GM21786 (cell line): ENCODE measurements at regions not wholly inside any gene's neighbourhood (a gene's known extent, or its start where the extent isn't known, plus 50 kb on each side); places are given as distances from the start of the nearest gene placed in this dataset.

ENCODE experiments used
- ATAC-seq: cut with Tn5 transposase; IDR thresholded peaks from one replicate; pipeline ENCODE4 v1.9.1; 2021; ENCODE audit not compliant: unreplicated experiment

DNA sequence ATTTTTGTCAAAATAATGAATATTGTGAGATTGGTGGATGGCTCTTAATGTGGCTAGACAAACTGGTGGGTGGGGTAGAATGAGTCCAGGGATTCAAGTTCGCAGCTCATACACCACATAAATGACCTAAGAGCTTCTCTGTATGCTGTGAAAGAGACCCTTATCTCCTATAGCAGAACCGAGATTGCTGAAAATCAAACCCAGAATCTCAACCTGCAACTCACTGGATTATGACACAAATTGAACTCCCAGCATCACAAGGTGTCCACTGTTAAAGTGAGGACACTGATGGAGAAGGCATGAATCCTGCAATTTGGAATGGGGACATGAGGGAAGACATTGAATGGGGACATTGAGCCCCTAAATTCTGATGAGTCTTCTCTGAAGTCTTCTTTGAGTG lies 51.3 kb upstream of the CNKSR3 start:
- ATAC-seq, result no peak

GRCh38 chr6:154565331-154565730 lies 54.8 kb upstream of the CNKSR3 start:
- no peak for ATAC-seq

DNA sequence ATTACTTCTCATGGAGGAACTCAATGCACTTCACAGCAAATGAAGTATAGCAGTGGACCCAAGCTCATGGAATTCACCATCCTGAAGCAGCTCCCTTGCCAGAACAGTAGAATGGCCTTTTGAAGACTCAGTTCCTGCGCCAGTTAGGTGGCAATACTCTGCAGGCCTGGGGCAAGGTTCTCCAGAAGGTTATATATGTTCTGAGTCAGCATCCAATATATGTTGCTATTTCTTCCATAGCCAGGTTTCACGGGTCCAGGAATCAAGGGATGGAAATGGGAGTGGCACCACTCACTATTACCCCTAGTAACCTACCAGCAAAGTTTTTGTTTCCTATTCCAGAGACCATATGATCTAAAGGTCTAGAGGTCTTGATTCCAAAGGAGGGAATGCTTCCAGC lies 56.4 kb upstream of the CNKSR3 start:
- ATAC-seq, result no peak

DNA sequence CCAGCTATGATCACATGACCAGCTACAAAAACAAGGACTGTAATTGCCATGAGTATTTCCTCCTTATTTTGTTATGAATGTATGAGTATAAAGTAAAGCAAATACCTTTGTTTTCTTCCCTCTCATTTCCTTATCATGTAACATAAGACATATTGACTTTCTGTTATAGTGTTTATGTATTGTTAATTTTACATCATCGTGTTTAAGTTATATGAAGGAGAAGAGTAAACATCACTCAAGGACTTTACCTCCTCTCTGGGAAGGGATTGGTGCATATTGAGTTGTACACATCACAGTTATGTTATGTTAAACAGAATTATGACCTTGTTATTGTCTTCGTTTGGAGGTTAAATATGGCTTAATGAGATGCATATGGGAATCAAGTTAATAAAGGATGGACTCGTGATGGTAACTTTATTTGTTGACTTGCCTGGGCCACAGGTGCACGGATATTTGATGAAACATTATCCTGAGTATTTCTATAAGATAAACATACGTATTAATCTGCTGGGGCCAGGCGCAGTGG lies 57.3 kb upstream of the CNKSR3 start:
- ATAC-seq, result no peak

DNA sequence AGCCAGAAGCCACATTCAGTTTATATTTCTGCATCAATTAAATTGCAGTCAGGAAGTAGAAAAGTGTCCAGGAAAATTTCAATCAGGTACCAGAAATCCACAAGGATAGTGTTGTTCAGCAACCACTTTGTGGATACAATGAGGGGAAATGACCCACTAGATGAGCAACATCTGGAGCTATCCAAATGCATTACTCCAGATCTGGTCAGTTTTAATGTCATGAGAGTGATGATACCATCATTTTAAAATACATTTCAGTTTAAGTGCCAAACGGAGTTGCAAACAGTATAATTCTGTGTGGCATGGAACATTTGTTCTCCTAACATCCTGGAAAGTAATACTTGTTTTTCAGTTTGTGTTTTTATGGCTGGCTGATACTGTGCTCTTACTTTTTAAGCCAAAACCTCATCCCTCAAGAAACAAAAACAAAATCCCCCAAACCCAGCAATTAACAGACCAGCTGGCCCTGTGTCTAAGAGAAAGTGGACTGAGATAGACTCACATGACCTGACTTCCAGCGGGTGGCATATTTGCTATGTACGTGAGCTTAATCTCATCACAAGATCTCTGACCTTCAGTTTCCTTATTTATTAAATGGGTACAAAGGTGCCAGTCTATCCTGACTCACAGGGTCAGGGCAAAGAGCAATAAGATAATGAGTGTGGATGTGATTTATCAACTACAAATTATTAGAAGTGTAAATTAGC lies 58.8 kb upstream of the CNKSR3 start:
- no peak for ATAC-seq

- ATAC-seq, result no peak
Measured at GRCh38 chr6:154570505-154570904, 60.0 kb upstream of the CNKSR3 start.

DNA sequence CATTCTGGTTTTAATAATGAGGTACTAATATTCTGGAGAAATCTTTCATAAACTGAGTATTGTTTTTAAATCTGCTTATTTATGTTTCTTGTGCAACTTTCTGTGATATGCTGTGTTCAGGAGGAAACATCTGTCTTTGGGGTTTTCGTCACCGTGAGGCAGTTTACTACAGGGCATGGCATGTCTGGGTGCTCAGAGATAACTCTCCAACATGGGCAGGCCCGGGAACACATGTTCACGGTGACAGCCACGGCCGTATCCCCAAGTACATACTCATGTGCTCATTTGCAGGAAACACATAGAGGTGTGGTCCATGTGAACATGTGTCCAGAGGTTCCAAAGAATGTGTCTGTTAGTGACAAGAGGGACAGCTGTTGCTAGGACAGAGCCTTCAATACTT lies 62.1 kb upstream of the CNKSR3 start:
- no peak for ATAC-seq

GRCh38 chr6:154578004-154578559 lies 67.6 kb upstream of the CNKSR3 start:
- no peak for ATAC-seq

- no peak for ATAC-seq
Measured at GRCh38 chr6:154579046-154579445, 68.6 kb upstream of the CNKSR3 start.

GRCh38 chr6:154579485-154579884 lies 69.0 kb upstream of the CNKSR3 start:
- no peak for ATAC-seq

DNA sequence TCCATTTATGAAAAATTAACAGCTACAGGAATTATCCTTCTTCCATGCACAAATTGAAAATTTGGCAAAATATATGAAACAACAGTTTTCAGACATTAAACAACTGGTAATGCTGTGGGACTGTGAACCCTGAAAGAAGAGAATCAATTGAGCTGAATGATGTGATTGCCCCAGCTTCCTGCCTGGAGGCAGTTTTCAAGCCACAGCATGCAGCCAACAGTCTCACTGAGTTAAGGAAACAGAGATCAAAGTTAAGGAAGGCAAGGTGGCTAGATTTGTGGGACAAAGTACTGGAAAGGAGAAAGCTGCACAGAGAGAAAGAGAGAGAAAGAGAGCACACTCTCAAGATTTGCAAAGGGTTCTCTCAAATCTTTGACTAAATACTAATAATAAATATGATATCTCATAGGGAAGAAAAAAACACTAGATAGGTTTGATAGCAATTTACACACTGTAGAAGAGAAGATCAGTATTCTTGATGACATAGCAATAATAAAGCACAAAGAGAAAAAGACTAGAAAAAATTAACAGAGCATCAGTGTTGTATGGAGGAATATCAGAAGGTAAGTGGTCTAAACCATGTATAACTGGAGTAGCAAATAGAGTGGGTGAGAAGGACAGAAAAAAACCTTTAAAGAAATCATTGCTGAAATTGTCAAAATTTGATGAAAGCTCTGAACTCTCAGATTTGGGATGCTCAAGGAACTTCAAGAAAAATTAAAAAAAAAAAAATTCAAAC lies 70.1 kb upstream of the CNKSR3 start:
- ATAC-seq, result no peak

DNA sequence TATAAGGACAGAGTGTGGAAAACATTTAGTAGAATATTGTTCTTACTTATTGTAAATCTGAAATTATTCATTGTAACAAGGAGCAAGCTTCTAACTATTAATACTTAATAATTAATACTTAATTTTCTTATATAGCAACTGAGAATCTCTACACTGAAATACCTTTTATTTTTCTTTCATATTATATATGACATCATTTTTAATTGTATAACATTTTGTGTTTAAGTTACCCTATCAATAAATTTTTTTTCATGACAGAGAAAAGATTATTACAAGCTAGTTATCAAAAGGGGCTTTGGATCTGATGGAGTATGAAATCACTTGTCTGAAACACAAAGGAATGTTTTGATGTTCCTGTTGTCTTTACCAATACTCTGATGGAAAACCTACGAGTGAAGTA lies 72.2 kb upstream of the CNKSR3 start:
- ATAC-seq, result no peak

- no peak for ATAC-seq
Measured at GRCh38 chr6:154583546-154584188, 73.2 kb upstream of the CNKSR3 start.

- no peak for ATAC-seq
Measured at GRCh38 chr6:154590756-154591155, 80.3 kb upstream of the CNKSR3 start.

- ATAC-seq, result no peak
Measured at GRCh38 chr6:154591234-154591633, 80.7 kb upstream of the CNKSR3 start.

DNA sequence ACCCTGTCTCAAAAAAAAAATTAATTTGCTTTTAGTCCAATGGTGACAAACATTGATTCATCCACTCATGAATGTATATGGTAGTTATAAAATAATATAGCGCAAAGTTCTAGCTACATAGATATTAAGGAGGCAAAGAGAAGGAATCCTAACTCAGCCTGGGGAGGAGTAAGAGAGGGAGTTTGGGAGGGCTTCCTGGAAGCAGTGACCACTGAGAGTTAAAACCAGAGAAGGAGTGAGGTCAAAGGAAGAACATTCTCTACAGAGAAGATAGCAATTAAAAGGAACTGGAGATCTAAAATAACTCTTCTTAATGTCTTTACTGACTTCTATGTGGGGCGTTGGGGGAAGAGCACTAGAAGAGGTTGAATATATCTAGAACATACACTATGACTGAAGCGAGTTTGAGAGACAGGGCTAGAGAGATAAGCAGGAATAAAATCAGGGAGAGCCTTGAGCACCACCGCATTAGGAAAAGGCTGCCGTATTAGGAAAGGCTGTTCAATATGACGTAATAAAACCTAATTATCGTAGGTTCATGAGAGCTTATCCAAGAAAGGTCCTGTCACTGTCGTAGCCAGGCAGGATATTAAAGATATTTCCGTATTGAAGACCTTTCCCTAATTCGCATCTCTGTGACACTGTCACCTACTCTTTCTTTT lies 81.8 kb upstream of the CNKSR3 start:
- no peak for ATAC-seq

DNA sequence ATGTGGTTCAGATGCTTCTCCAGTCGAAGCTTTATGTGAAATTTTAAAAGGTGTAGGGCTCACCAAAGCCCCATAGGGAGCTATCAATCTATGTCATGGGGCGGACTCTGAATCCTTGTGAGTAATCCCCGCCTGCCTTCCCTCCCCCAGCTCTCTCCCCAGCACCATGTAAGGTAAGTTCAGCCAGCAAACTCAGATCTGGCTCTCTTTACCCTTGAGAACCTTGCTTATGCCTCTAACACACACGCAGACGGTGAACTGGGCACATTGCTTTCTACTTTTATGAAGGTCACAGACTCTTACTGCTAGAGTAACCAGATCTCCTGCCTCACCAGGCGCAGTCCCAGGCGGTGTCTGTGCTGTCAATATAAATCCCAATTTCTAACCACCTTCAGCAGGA lies 82.6 kb upstream of the CNKSR3 start:
- ATAC-seq, result no peak

GRCh38 chr6:154594496-154595198 lies 84.2 kb upstream of the CNKSR3 start:
- no peak for ATAC-seq

DNA sequence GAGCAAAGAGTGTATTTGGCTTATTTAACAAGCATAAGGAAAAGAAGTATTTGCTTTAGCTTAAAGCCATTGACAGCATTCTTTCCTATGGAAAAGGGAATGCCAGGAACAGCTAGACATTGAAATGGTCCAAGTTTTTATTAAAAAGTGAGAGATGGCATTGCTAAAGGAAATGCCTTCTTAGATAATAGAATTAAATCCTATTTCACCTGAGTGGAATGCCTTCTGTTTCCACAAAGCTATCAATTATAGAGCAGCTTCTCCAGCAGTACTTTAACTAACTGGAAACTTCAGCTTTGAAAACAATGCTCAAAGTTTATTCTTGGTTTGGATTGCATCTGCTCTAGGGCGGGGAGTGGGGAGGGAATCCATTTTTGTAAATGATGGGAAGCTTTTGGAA lies 85.1 kb upstream of the CNKSR3 start:
- no peak for ATAC-seq

DNA sequence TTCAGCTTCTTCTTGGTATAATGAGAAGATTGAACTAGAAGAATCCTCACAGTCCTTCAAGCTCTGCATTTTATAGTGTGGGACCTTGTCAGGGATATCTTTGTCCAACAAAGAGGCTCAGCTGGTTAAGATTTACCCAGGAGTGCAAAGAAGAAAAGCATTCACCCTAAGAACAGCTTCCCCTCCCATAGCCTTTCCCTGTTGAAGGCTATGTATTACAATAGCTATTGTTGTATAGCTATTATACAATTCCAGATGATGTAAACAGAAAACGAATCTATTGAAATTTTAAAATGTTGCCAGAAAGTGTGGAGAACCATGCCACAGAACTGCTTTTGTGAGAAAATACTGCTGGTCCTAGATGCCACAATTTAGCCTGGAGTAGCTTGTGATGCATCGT lies 85.5 kb upstream of the CNKSR3 start:
- ATAC-seq, result no peak

DNA sequence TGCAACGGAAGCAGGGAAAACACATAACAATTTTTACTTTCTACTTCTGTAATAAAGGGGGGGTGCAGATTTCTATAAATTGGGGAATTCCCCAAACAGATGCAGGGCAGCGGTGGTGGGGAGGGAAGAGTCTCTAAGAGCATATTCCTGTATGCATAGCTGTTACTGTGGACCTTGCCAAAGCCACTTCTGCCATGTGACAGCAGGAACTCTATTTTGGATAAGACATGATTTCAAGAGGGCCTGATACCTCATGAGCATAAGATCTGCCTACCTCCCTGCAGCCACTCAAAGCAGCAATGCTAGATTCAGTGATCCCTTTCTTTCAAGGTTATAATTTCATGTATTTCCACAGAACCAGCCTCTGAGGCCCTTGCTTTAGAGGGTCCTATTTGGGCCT lies 86.2 kb upstream of the CNKSR3 start:
- ATAC-seq, result no peak
